ENCODE measurements at regions not wholly inside any gene's neighbourhood (a gene's known extent, or its start where the extent isn't known, plus 50 kb on each side); places are given as distances from the start of the nearest gene placed in this dataset.

DNA sequence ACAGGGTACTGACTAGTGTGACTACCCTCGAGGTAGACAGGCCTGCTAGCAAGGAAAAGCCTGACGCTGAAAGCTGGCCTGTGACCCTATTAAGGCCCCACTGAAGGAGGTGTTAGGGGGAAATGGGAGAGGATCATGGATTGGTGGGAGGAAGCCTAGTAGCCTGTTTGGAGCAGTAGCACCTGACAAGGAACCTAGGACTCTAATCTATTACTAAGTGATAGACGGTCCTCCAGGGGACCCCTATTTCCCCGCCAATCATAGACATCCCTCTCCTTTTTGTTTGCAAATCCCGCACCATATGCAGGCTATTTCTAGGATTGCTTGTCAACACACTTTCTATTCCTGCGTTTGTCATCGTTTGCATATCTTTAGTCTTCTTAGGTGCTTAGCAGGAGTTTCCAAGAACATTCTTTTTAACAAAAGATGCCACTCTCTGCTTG is 1338.8 kb upstream of the MIR17HG start:
- H3K9me3 ChIP-seq (ENCODE audit: control insufficient read depth, insufficient read depth, low read depth, low read length) = no peaks in the 10 kb centered on the region
- ChIA-PET POLR2A (no interaction called here), CTCF (no interaction called here)
- H3K4me3 ChIP-seq (ENCODE audit: low read depth, low read length) = no peak overlapping the region
- TF ChIP-seq ZBTB17 (tag by site-specific recombination; IDR thresholded peaks at IDR 0.05) = no peak
- TF ChIP-seq REPIN1 (tag by site-specific recombination; IDR thresholded peaks at IDR 0.05; ENCODE audit: low read depth) = no peak
- TF ChIP-seq, protein P1, sequence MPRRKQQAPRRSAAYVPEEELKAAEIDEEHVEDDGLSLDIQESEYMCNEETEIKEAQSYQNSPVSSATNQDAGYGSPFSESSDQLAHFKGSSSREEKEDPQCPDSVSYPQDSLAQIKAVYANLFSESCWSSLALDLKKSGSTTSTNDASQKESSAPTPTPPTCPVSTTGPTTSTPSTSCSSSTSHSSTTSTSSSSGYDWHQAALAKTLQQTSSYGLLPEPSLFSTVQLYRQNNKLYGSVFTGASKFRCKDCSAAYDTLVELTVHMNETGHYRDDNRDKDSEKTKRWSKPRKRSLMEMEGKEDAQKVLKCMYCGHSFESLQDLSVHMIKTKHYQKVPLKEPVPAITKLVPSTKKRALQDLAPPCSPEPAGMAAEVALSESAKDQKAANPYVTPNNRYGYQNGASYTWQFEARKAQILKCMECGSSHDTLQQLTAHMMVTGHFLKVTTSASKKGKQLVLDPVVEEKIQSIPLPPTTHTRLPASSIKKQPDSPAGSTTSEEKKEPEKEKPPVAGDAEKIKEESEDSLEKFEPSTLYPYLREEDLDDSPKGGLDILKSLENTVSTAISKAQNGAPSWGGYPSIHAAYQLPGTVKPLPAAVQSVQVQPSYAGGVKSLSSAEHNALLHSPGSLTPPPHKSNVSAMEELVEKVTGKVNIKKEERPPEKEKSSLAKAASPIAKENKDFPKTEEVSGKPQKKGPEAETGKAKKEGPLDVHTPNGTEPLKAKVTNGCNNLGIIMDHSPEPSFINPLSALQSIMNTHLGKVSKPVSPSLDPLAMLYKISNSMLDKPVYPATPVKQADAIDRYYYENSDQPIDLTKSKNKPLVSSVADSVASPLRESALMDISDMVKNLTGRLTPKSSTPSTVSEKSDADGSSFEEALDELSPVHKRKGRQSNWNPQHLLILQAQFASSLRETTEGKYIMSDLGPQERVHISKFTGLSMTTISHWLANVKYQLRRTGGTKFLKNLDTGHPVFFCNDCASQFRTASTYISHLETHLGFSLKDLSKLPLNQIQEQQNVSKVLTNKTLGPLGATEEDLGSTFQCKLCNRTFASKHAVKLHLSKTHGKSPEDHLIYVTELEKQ (tag by site-specific recombination; IDR thresholded peaks at IDR 0.05; ENCODE audit: borderline replicate concordance) = no peak
- TF ChIP-seq SP7 (tag by site-specific recombination; IDR thresholded peaks at IDR 0.05) = no peak
- TF ChIP-seq KLF8 (tag by site-specific recombination; IDR thresholded peaks at IDR 0.05) = no peak
- TF ChIP-seq, protein P2, sequence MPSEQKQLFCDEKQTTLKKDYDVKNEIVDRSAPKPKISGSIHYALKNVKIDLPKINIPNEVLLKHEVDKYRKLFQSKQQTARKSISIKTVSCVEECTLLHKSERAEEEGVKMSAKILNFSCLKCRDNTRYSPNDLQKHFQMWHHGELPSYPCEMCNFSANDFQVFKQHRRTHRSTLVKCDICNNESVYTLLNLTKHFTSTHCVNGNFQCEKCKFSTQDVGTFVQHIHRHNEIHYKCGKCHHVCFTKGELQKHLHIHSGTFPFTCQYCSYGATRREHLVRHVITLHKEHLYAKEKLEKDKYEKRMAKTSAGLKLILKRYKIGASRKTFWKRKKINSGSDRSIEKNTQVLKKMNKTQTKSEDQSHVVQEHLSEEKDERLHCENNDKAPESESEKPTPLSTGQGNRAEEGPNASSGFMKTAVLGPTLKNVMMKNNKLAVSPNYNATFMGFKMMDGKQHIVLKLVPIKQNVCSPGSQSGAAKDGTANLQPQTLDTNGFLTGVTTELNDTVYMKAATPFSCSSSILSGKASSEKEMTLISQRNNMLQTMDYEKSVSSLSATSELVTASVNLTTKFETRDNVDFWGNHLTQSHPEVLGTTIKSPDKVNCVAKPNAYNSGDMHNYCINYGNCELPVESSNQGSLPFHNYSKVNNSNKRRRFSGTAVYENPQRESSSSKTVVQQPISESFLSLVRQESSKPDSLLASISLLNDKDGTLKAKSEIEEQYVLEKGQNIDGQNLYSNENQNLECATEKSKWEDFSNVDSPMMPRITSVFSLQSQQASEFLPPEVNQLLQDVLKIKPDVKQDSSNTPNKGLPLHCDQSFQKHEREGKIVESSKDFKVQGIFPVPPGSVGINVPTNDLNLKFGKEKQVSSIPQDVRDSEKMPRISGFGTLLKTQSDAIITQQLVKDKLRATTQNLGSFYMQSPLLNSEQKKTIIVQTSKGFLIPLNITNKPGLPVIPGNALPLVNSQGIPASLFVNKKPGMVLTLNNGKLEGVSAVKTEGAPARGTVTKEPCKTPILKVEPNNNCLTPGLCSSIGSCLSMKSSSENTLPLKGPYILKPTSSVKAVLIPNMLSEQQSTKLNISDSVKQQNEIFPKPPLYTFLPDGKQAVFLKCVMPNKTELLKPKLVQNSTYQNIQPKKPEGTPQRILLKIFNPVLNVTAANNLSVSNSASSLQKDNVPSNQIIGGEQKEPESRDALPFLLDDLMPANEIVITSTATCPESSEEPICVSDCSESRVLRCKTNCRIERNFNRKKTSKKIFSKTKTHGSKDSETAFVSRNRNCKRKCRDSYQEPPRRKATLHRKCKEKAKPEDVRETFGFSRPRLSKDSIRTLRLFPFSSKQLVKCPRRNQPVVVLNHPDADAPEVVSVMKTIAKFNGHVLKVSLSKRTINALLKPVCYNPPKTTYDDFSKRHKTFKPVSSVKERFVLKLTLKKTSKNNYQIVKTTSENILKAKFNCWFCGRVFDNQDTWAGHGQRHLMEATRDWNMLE (tag by site-specific recombination; conservative IDR thresholded peaks at IDR 0.05; ENCODE audit: low read depth) = no peak
- no peak for TF ChIP-seq SCRT1 (tag by site-specific recombination; IDR thresholded peaks at IDR 0.05; ENCODE audit: borderline replicate concordance)
- TF ChIP-seq ZNF621 (tag by site-specific recombination; IDR thresholded peaks at IDR 0.05) = no peak
- TF ChIP-seq, protein P3, sequence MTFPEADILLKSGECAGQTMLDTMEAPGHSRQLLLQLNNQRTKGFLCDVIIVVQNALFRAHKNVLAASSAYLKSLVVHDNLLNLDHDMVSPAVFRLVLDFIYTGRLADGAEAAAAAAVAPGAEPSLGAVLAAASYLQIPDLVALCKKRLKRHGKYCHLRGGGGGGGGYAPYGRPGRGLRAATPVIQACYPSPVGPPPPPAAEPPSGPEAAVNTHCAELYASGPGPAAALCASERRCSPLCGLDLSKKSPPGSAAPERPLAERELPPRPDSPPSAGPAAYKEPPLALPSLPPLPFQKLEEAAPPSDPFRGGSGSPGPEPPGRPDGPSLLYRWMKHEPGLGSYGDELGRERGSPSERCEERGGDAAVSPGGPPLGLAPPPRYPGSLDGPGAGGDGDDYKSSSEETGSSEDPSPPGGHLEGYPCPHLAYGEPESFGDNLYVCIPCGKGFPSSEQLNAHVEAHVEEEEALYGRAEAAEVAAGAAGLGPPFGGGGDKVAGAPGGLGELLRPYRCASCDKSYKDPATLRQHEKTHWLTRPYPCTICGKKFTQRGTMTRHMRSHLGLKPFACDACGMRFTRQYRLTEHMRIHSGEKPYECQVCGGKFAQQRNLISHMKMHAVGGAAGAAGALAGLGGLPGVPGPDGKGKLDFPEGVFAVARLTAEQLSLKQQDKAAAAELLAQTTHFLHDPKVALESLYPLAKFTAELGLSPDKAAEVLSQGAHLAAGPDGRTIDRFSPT (tag by site-specific recombination; IDR thresholded peaks at IDR 0.05) = no peak
- TF ChIP-seq, protein P4, sequence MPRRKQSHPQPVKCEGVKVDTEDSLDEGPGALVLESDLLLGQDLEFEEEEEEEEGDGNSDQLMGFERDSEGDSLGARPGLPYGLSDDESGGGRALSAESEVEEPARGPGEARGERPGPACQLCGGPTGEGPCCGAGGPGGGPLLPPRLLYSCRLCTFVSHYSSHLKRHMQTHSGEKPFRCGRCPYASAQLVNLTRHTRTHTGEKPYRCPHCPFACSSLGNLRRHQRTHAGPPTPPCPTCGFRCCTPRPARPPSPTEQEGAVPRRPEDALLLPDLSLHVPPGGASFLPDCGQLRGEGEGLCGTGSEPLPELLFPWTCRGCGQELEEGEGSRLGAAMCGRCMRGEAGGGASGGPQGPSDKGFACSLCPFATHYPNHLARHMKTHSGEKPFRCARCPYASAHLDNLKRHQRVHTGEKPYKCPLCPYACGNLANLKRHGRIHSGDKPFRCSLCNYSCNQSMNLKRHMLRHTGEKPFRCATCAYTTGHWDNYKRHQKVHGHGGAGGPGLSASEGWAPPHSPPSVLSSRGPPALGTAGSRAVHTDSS (tag by site-specific recombination; IDR thresholded peaks at IDR 0.05) = no peak
- no peak for TF ChIP-seq KLF10 (tag by site-specific recombination; IDR thresholded peaks at IDR 0.05)
- TF ChIP-seq ZNF776 (tag by site-specific recombination; IDR thresholded peaks at IDR 0.05; ENCODE audit: borderline replicate concordance) = no peak
- H3K4me1 ChIP-seq (ENCODE audit: control insufficient read depth, insufficient read depth, low read length) = no peaks in the 10 kb centered on the region
- no peak overlapping the region for H3K27ac ChIP-seq (ENCODE audit: extremely low read depth, low read depth, low read length)
- H3K36me3 ChIP-seq (ENCODE audit: control insufficient read depth in 2 of 2, insufficient read depth in 1 of 2, low read length in 2 of 2) = no peaks in the 10 kb centered on the region

DNA sequence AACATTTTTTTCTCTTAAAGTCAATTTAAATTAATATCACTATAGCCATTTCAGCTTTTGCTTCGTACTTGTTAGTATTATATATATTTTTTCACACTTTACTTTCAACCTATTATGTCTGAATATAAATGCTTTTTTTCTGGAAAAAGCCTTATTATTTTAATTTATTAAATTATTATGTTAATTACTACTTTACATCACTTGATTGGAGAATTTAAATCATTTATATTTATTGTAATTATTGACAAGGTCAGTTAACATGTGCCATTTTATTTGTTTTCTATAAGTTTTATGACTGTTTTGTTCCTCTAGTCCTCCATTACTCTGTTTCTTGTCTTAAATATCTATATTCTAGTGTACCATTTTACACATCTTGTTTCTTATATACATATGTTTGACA is 1333.4 kb upstream of the MIR17HG start:
- TF ChIP-seq SETDB1 (IDR thresholded peaks at IDR 0.05; ENCODE audit: insufficient read length, low read length) (no peak), KLF1 (tag by site-specific recombination; IDR thresholded peaks at IDR 0.05) (no peak)
- H3K4me1 ChIP-seq (ENCODE audit: control insufficient read depth, insufficient read depth, low read length) = no peaks in the 10 kb centered on the region
- CTCF ChIA-PET = no interaction called here
- no peaks in the 10 kb centered on the region for H3K36me3 ChIP-seq (ENCODE audit: control insufficient read depth in 2 of 2, insufficient read depth in 1 of 2, low read length in 2 of 2)
- no peaks in the 10 kb centered on the region for H3K9me3 ChIP-seq (ENCODE audit: control insufficient read depth, insufficient read depth, low read depth, low read length)
- POLR2A ChIA-PET = no interaction called here
- no peak overlapping the region for H3K27ac ChIP-seq (ENCODE audit: extremely low read depth, low read depth, low read length)
- H3K4me3 ChIP-seq (ENCODE audit: low read depth, low read length) = no peak overlapping the region

All from HEK293 (cell line).